ENCODE measurements at regions not wholly inside any gene's neighbourhood (a gene's known extent, or its start where the extent isn't known, plus 50 kb on each side); places are given as distances from the start of the nearest gene placed in this dataset.
"Not testable (repeated sequence)": the region's sequence is repeated elsewhere in the genome, so short reads cannot be mapped to it uniquely, and the experiment has no call there.

DNA sequence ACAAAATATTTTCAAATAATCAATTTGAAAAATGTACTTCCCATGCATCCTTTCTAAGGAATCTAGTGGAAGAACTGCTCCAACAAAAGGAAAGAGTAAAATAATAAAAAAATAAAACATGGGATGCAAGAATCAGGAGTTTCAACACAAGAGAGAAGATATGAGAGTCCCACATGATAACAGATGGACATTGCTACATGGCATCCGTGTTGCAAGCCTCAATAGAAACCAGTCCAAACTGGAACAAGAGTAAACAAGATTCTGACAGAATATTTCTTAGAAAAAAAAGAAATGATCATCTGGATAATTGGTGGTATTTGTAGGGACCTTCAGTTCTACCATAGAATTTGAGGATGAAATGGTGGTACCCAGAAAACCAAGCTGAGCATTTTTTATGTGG, 186.8 kb downstream of the FRK start:
- H3K9me3 Mint-ChIP-seq: no peaks in the 10 kb centered on the region

GRCh38 chr6:115870464-115870863, 190.2 kb downstream of the FRK start:
- H3K4me3 Mint-ChIP-seq (ENCODE audit: low read depth): no peak overlapping the region
- peaks cover 2% of the 10 kb centered on the region for H3K27me3 Mint-ChIP-seq (ENCODE audit: low read depth)
- intact Hi-C loops (cut with micrococcal nuclease): no loop called here
- H3K4me1 Mint-ChIP-seq (ENCODE audit: low read depth): no peaks in the 10 kb centered on the region
- no peak overlapping the region for H3K27ac Mint-ChIP-seq
- DNase-seq (ENCODE audit: low spot score): no peak
- H3K9me3 Mint-ChIP-seq: no peaks in the 10 kb centered on the region
- no peaks in the 10 kb centered on the region for H3K36me3 Mint-ChIP-seq (ENCODE audit: low read depth)

More for the DNA sequence above, 186.8 kb downstream of the FRK start:
- Mint-ChIP-seq H3K27me3 (ENCODE audit: low read depth) (peaks cover 2% of the 10 kb centered on the region), H3K4me3 (ENCODE audit: low read depth) (no peak overlapping the region), H3K27ac (no peak overlapping the region), H3K36me3 (ENCODE audit: low read depth) (no peaks in the 10 kb centered on the region), H3K4me1 (ENCODE audit: low read depth) (no peaks in the 10 kb centered on the region)
- intact Hi-C loops (cut with micrococcal nuclease): no loop called here
- DNase-seq (ENCODE audit: low spot score): no peak

- H3K27me3 Mint-ChIP-seq (ENCODE audit: low read depth): peaks cover 2% of the 10 kb centered on the region
- no peaks in the 10 kb centered on the region for H3K9me3 Mint-ChIP-seq
- no peaks in the 10 kb centered on the region for H3K36me3 Mint-ChIP-seq (ENCODE audit: low read depth)
- no peak overlapping the region for H3K4me3 Mint-ChIP-seq (ENCODE audit: low read depth)
- H3K4me1 Mint-ChIP-seq (ENCODE audit: low read depth): no peaks in the 10 kb centered on the region
- intact Hi-C loops (cut with micrococcal nuclease): no loop called here
- no peak for DNase-seq (ENCODE audit: low spot score)
- H3K27ac Mint-ChIP-seq: no peak overlapping the region
Observed at GRCh38 chr6:115865914-115866313, 194.8 kb downstream of the FRK start.

DNA sequence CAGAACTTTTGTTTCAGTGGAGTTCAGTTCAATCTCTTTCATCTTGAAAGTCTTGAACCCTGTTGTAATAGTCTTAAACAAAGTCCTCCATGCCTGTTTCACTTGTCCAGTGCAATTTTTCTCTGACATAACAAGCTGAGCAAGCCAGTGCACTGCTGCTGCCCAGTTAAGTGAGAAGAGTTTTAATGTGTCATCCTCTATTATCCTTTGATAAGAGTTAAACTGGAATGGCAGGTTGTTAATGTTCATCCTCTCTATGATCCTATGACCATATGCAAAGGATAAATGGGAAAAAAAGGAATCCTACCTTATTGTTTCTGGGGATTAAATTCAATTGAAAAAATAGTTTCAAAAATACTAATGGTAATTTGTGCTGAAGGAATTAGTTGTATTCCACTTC, 197.5 kb downstream of the FRK start:
- intact Hi-C loops (cut with micrococcal nuclease): no loop called here
- H3K36me3 Mint-ChIP-seq (ENCODE audit: low read depth): no peaks in the 10 kb centered on the region
- H3K27ac Mint-ChIP-seq: no peak overlapping the region
- no peaks in the 10 kb centered on the region for H3K27me3 Mint-ChIP-seq (ENCODE audit: low read depth)
- DNase-seq (ENCODE audit: low spot score): no peak
- H3K4me3 Mint-ChIP-seq (ENCODE audit: low read depth): no peak overlapping the region
- no peaks in the 10 kb centered on the region for H3K4me1 Mint-ChIP-seq (ENCODE audit: low read depth)
- H3K9me3 Mint-ChIP-seq: no peaks in the 10 kb centered on the region

DNA sequence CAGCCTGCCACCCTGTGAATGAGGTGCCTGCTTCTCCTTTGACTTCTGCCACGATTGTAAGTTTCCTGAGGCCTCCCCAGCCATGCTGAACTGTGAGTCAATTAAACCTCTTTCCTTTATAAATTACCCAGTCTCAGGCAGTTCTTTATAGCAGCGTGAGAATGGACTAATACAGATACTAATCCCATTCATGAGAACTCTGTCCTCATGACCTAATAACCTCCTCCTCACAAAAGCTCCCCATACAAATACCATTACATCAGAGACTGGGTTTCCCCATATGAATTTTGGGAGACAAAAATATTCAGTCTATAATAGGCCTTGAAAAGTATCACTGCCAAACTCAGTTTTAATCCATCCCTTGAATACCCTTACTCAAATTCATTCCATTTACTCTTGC, 199.0 kb downstream of the FRK start:
- H3K9me3 Mint-ChIP-seq; intact Hi-C loops (cut with micrococcal nuclease); DNase-seq (ENCODE audit: low spot score); H3K36me3 Mint-ChIP-seq (ENCODE audit: low read depth); H3K4me3 Mint-ChIP-seq (ENCODE audit: low read depth); H3K27ac Mint-ChIP-seq; H3K27me3 Mint-ChIP-seq (ENCODE audit: low read depth); H3K4me1 Mint-ChIP-seq (ENCODE audit: low read depth): not testable (repeated sequence)

DNA sequence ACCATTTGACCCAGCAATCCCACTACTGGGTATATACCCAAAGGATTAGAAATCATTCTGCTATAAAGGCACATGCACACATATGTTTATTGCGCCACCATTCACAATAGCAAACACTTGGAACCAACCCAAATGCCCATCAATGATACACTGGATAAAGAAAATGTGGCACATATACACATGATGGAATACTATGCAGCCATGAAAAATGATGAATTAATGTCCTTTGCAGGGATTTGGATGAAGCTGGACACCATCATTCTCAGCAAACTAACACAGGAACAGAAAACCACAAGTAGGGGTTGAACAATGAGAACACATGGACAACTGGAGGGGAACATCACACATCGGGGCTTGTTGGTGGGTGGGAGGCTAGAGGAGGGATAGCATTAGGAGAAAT, 201.1 kb downstream of the FRK start:
- H3K4me3 Mint-ChIP-seq (ENCODE audit: low read depth); intact Hi-C loops (cut with micrococcal nuclease); H3K36me3 Mint-ChIP-seq (ENCODE audit: low read depth); H3K4me1 Mint-ChIP-seq (ENCODE audit: low read depth); H3K9me3 Mint-ChIP-seq; DNase-seq (ENCODE audit: low spot score); H3K27ac Mint-ChIP-seq; H3K27me3 Mint-ChIP-seq (ENCODE audit: low read depth): not testable (repeated sequence)

DNA sequence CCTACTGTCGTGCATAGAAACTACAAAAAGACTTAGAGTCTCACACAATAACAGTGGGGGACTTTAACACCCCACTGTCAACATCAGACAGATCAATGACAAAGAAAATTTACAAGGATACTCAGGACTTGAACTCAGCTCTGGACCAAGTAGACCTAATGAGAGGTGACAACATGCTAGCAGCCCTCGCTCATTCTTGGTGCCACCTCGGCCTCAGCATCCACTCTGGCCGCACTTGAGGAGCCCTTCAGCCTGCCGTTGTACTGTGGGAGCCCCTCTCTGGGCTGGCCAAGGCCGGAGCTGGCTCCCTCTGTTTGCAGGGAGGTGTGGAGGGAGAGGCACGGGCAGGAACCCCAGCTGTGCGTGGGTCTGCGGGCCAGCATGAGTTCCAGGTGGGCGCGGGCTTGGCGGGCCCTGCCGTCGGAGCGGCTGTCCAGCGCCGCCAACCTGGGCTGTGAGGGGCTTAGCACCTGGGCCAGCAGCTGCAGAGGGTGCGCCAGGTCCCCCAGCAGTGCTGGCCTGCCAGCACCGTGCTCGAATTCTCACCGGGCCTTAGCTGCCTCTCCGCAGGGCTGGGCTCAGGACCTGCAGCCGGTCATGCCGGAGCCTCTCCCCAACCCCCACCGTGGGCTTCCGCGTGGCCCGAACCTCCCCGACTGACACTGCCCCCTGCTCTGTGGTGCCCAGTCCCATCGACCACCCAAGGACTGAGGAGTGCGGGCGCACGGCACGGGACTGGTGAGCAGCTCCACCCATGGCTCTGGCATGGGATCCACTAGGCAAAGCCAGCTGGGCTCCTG, 205.6 kb downstream of the FRK start:
- no peak for DNase-seq (ENCODE audit: low spot score)
- Mint-ChIP-seq H3K27ac (no peak overlapping the region), H3K4me3 (ENCODE audit: low read depth) (no peak overlapping the region), H3K27me3 (ENCODE audit: low read depth) (no peaks in the 10 kb centered on the region), H3K36me3 (ENCODE audit: low read depth) (no peaks in the 10 kb centered on the region), H3K4me1 (ENCODE audit: low read depth) (no peaks in the 10 kb centered on the region), H3K9me3 (peaks cover 16% of the 10 kb centered on the region)
- intact Hi-C loops (cut with micrococcal nuclease): no loop called here

DNA sequence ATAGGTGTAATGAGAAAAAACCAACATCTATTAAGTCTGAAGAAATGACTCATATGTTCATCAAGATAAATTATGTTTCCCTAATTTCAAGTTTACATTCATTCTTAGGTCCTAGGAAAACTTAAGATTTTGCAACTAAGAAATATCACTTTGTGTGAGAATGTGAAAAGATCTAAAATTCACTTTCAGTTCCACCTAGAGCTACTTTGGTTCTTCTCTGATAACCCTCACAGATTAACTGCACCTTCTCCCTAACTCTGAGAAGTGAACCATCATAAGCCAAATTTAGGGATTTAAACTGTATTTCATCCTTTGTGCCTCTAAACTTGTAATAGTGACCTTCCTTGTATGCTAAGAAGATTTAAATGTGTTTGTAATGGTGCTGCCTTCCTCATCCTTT, 213.0 kb downstream of the FRK start:
- no peaks in the 10 kb centered on the region for H3K9me3 Mint-ChIP-seq
- intact Hi-C loops (cut with micrococcal nuclease): no loop called here
- no peaks in the 10 kb centered on the region for H3K27me3 Mint-ChIP-seq (ENCODE audit: low read depth)
- no peak for DNase-seq (ENCODE audit: low spot score)
- no peaks in the 10 kb centered on the region for H3K4me1 Mint-ChIP-seq (ENCODE audit: low read depth)
- H3K4me3 Mint-ChIP-seq (ENCODE audit: low read depth): no peak overlapping the region
- H3K27ac Mint-ChIP-seq: no peak overlapping the region
- H3K36me3 Mint-ChIP-seq (ENCODE audit: low read depth): no peaks in the 10 kb centered on the region

GRCh38 chr6:115843945-115844344, 216.7 kb downstream of the FRK start:
- H3K4me3 Mint-ChIP-seq (ENCODE audit: low read depth): no peak overlapping the region
- no peak overlapping the region for H3K27ac Mint-ChIP-seq
- H3K36me3 Mint-ChIP-seq (ENCODE audit: low read depth): no peaks in the 10 kb centered on the region
- no peaks in the 10 kb centered on the region for H3K27me3 Mint-ChIP-seq (ENCODE audit: low read depth)
- H3K9me3 Mint-ChIP-seq: no peaks in the 10 kb centered on the region
- intact Hi-C loops (cut with micrococcal nuclease): no loop called here
- H3K4me1 Mint-ChIP-seq (ENCODE audit: low read depth): no peaks in the 10 kb centered on the region
- DNase-seq (ENCODE audit: low spot score): no peak

- Mint-ChIP-seq H3K4me3 (ENCODE audit: low read depth) (no peak overlapping the region), H3K27me3 (ENCODE audit: low read depth) (no peaks in the 10 kb centered on the region), H3K27ac (no peak overlapping the region), H3K36me3 (ENCODE audit: low read depth) (no peaks in the 10 kb centered on the region), H3K4me1 (ENCODE audit: low read depth) (no peaks in the 10 kb centered on the region), H3K9me3 (no peaks in the 10 kb centered on the region)
- DNase-seq (ENCODE audit: low spot score): no peak
- intact Hi-C loops (cut with micrococcal nuclease): no loop called here
Observed at GRCh38 chr6:115842338-115842737, 218.4 kb downstream of the FRK start.

- no peak overlapping the region for H3K27ac Mint-ChIP-seq
- peaks cover 3% of the 10 kb centered on the region for H3K9me3 Mint-ChIP-seq
- no peaks in the 10 kb centered on the region for H3K36me3 Mint-ChIP-seq (ENCODE audit: low read depth)
- no peak for DNase-seq (ENCODE audit: low spot score)
- no peak overlapping the region for H3K4me3 Mint-ChIP-seq (ENCODE audit: low read depth)
- intact Hi-C loops (cut with micrococcal nuclease): no loop called here
- H3K4me1 Mint-ChIP-seq (ENCODE audit: low read depth): no peaks in the 10 kb centered on the region
- H3K27me3 Mint-ChIP-seq (ENCODE audit: low read depth): no peaks in the 10 kb centered on the region
Observed at GRCh38 chr6:115839583-115840181, 221.0 kb downstream of the FRK start.

- Mint-ChIP-seq H3K4me1 (ENCODE audit: low read depth) (no peaks in the 10 kb centered on the region), H3K9me3 (peaks cover 3% of the 10 kb centered on the region), H3K4me3 (ENCODE audit: low read depth) (no peak overlapping the region), H3K27me3 (ENCODE audit: low read depth) (no peaks in the 10 kb centered on the region), H3K27ac (no peak overlapping the region), H3K36me3 (ENCODE audit: low read depth) (no peaks in the 10 kb centered on the region)
- intact Hi-C loops (cut with micrococcal nuclease): no loop called here
- DNase-seq (ENCODE audit: low spot score): no peak
Observed at GRCh38 chr6:115838763-115839401, 221.8 kb downstream of the FRK start.

GRCh38 chr6:115838216-115838615, 222.5 kb downstream of the FRK start:
- H3K27ac Mint-ChIP-seq: no peak overlapping the region
- no peak overlapping the region for H3K4me3 Mint-ChIP-seq (ENCODE audit: low read depth)
- H3K36me3 Mint-ChIP-seq (ENCODE audit: low read depth): no peaks in the 10 kb centered on the region
- intact Hi-C loops (cut with micrococcal nuclease): no loop called here
- peaks cover 3% of the 10 kb centered on the region for H3K9me3 Mint-ChIP-seq
- DNase-seq (ENCODE audit: low spot score): no peak
- H3K27me3 Mint-ChIP-seq (ENCODE audit: low read depth): no peaks in the 10 kb centered on the region
- no peaks in the 10 kb centered on the region for H3K4me1 Mint-ChIP-seq (ENCODE audit: low read depth)

All from activated T-helper 2 cell treated with anti-CD3 and anti-CD28 coated beads, Interferon-gamma antibody, Interleukin-2, Interleukin-4, amounts not matched to agents 10 μg/mL and 5 μg/mL and 100 μg/mL, durations not matched to agents 14 hours and 24 hours and 36 hours (primary cell).